Forelimb muscle (tissue), 1 donor: ENCODE measurements at regions not wholly inside any gene's neighbourhood (a gene's known extent, or its start where the extent isn't known, plus 50 kb on each side); places are given as distances from the start of the nearest gene placed in this dataset.

Experiments used
- DNase-seq: peaks from one replicate; pipeline ENCODE4 v3.0.0-alpha.2; 2013; ENCODE audit warnings: low read depth

DNA sequence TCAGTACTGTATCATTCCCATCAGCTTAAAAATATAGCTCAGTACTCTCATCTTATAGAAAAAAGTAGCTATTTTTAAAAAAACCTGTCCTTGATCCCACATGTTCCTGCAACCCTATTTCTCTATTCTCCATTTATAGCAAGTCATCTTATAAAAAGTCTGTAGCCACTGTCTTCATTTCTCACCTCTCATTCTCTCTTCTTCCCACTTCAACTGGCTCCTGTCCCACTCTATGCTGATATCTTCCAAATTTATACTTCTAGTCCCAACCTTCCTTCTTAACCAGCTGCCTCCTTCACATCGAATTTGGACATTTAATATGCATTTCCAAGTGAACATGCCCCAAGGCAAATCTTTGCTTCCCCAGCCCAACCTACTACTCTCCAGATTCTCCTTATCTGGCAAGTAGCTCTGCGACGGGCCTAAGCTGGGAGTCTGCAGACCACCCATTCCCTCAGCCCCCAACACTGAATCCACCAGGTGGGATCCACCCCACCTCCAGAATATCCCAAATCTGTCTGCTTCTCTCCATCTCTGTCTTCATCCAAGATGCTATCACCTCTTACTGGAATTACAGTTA, 52.0 kb upstream of the TANC2 start:
- no peak for DNase-seq

DNA sequence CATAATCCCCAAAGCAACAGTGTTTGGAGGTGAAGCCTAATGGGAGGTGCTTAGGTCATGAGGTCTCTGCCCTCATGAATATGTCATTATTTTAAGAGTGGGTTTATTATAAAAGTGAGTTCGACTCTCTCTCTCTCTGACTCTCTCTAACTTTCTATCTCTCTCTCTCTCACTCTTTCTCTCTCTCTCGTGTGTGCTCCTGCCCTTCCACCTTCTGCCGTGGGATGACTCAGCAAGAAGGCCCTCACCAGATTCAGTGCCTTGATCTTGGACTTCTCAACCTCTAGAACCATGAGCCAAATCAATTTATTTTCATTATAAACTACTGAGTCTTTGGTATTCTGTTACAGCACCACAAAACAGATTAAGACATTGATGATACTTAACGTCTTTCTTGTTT, 53.7 kb upstream of the TANC2 start:
- DNase-seq: no peak

DNA sequence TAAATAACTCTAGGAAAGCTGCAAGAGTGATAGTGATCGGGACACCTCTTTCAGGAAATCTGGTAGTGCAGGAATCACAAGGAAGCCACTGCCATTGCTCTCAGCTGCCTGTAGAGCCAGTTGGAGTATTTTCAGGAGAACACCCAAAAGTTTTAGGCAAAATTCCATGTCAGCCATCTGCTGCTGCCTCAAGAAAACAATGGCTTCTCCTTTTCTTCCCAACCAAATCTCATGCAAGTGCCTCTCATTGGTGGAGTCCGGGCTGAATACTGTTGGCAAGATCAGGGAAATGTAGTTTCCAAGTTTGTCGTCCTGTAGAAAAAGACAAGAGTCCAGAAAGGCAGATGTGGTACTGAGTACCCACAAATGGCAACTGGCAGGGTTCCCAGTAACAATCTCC, 54.9 kb upstream of the TANC2 start:
- no peak for DNase-seq

DNA sequence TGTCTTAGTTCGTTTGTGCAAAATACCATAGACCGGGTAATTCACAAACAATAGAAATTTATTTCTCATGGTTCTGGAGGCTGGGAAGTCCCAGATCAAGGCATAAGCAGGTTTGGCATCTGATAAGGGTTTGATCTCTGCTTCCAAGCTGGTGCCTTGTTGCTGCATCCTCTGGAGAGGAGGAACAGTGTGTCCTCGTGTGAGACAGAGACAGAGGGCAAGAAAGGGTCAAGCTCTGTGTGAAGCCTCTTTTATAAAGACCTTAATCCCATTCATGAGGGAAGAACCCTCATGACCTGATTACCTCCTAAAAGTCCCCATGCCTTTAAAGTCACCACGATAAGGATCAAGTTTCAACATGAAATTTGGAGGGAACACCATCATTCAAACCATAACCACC, 55.8 kb upstream of the TANC2 start:
- no peak for DNase-seq

DNA sequence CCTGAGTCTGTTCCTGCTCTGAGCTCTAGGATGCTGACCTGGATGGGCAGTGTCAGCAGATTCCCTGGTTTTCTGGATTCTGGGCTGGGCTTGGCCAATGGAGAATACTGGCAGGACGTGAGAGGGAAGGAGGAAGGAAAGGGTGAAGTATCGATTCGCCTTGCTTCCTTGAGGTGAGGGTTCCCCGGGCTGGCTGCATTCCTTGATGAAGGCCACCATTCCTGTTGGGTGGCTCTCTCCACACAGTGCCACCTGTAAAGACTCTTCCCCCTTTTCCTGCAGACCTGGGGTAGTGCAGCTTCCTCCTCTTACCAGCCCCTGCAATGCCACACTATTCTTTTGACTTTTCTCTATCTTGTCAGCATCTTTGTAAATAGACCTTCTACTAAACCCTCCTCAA, 58.1 kb upstream of the TANC2 start:
- DNase-seq: no peak

DNA sequence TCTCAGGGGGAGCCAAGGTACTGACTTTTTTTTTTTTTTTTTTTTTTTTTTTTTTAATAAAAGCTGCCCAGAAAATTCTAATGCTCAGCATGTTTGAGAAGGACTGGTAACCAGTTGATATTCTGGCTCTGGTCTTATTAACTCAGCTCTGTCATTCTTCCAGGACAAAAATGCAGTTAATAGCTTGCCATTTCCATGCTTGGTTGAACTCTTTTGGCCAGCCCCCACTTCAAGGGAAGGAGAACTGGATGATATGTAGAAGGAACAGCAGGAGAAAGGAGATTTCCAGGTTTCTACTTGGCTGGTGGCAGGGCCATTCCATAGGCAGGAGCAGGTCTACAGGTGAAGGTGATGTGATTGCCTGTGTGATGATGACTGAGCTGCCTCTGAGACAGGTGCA, 59.2 kb upstream of the TANC2 start:
- no peak for DNase-seq

DNA sequence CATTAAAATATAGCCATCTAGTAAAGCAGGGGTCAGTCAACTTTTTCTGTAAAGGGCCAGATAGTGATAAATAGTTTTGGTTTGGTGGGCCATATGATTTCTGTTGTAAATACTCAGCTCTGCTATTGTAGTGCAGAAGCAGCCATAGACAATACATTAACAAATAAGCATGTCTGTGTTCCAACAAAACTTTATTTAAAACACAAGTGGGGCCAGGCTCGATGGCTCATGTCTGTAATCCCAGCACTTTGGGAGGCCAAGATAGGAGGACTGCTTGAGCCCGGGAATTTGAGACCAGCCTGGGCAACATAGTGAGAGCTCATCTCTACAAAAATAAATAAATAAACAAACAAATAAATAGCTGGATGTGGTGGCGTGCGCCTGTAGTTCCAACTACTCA, 60.8 kb upstream of the TANC2 start:
- DNase-seq: no peak

DNA sequence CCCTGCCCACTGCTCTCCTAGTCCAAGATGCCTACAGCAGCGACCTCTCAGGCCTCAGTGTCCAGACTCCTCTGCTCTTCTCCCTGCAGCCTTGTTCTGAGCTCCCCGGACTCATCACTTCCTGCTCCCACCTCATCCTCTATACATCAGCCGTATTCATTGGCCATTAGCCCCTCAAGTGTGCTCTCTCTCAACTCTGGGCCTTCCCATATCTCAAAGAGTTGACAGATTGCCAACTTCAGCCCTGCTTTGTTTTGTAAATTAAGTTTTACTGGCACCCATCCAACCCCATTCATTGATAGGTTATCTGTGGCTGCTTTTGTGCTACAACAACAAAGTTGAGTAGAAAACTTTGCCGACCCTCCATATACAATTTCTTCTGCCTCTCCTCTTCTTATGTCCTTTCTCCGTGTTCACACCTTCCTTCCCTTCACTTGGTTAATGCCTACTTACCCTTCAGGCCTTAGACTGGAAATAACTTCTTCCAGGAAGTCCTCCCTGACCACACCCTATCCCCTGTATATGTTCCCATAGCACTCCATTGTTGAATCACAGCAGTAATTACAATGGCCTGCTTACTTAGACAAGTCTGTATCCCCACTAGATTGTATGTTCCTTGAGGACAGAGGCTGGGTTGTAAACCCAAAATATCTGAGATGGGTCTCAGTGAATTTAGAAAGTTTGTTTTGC, 63.4 kb upstream of the TANC2 start:
- no peak for DNase-seq

DNA sequence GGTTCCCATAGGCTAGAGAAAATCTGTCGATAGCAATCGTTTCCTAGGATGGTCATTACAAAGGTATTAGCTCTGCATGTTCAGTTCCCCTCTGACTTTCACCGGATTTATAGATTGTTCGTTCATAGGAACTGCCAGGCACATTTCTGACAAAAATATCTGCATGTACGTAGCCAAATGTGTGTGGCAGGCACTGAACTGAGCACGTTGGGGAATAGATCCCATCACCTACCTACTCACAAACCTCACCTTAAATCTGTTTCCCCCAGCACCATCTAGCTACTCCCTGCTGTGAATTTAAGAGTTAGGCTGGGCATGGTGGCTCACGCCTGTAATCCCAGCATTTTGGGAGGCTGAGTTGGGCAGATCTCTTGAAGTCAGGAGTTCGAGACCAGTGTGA, 64.5 kb upstream of the TANC2 start:
- DNase-seq: no peak

DNA sequence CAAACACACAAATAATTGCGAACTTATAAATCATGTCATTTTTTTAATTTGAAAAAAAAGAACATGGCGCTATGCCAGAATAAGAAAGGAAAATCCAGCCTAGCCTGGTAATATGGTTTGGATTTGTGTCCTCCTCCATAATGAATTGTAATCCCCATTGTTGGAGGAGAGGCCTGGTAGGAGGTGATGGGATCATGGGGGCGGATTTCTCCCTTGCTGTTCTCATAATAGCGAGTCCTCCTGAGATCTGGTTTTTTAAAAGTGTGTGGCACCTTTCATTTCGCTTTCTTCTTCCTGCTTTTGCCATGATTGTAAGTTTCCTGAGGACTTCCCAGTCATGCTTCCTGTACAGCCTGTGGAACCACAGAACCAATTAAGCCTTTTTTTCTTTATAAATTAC, 65.9 kb upstream of the TANC2 start:
- no peak for DNase-seq

DNA sequence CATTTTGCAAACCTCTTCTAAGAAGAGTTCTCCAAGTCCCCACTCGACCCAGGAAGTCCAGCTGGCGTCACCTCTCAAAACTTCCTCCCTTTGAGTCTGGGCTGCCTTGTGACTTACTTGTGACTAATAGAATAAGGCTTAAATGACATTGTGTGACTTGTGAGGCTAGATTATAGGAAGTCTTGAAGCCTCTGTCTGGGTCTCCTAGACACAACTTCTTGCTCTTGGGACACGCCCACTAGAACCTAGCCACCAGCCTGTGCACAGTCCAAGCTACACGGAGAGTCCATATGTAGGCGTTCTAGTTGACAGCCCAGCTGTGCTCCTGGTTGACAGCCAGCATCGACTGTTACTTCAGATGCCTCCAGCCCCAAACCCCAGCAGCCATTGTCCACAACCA, 66.7 kb upstream of the TANC2 start:
- DNase-seq: no peak

DNA sequence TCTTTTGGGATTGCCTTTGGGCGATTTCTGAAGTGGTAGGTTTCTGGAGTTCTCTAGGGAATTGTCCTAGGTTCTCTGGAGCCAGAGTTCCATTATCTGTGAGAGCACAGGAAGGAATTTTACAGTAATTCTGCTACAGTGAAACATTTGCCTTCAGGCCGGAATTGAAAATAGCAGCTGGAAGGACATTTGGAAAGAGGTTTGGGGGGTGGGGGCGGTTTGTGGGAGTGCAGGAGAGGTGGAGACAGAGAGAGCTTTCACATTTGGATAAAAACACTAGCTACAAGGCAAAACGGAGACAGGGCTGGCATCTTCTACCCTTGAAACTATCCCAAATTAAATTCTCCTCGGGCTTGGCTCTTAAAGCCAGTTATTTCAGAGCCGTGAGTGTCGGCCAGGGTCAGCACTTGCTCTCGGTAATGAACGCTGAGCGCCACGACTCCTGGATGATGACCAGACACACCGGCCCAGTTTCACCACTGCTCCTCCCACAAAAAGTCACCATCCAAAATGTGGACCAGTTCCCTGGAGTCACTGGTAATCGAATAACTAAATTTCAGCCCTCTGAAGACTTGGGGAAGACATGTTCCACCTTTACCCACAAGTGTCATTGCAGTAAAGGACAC, 67.7 kb upstream of the TANC2 start:
- peak; percentile 54 for DNase-seq

DNA sequence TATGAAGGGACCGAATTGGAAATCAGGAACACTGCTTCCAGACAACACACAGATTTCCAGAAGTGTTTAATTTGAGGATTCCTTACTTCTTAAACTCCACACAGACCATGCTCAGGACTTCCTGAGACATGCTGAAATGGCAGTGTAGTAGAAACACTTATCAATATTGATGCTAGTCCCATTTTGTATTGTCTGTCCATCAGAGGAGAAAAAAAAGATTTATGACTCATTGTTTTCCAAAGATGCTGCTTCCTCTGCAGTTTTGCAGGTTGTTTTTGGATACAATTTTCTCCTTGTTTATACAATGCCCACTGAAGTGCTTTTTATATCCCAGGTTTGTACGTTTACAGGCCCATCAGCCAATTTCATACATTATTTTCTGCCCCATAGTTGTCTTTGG, 68.3 kb upstream of the TANC2 start:
- no peak for DNase-seq

DNA sequence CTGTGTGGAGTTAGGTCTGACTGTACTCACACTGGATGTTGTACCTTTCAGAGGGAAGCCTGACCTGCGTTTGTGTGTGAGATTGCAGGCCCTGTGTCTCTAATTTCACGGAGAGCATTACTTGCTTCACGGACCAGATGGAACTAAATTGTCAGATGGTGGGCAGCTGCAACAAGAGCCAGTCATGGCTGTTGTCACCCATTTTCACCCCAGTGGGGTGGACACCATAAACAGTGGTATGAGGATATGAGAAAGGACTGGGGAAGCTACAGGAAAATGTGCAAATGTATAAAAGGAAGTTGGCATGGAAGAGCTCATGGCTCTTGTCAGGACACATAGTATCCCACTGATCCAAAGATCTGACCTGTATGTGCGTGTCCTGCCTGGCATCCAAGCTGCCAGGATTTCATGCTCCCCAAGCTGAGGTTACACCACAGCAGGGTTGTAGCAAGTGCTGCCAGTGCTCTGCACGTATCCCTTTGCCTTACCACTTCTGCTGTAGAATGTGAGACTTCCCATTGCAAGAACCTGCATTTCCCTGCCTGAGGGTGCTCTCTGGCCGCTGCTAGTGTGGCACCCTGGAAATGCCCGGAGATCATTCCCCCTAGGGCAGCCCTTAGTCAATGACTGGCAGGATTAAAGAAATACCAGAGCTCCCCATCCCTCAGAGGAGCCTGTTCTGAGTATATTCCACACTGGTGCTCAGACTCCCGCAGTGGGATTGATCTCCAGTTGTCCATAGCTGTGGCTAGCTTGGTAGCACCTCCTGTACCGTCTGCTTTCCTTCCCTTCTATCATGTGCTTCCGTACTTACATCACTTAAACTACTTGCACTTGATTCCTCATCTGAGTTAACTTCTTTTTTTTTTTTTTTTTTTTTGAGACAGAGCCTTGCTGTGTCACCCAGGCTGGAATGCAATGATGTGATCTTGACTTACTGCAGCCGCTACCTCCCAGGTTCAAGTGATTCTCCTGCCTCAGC, 70.4 kb upstream of the TANC2 start:
- no peak for DNase-seq

DNA sequence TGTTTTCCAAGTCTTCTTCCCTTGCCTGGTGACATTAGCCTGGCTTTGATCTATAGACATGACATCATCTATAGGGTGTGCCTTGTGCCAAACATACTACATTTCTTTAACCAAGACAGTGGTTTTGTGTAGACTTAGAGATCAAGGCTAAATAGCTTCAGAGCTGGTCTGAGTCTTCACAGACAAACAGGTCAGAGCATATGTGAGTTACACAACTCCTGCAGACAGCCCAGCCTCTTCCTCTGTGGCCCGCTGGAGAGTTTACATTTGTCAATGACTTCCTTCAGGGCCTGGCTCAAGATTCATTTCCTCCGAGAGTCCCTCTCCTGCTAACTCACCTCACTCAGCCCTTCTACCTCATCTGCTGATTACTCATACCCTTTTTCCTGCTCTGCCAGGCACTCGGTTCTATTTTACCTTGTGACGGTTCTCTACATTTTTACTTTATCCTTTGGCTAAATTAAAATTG, 73.1 kb upstream of the TANC2 start:
- DNase-seq: no peak

DNA sequence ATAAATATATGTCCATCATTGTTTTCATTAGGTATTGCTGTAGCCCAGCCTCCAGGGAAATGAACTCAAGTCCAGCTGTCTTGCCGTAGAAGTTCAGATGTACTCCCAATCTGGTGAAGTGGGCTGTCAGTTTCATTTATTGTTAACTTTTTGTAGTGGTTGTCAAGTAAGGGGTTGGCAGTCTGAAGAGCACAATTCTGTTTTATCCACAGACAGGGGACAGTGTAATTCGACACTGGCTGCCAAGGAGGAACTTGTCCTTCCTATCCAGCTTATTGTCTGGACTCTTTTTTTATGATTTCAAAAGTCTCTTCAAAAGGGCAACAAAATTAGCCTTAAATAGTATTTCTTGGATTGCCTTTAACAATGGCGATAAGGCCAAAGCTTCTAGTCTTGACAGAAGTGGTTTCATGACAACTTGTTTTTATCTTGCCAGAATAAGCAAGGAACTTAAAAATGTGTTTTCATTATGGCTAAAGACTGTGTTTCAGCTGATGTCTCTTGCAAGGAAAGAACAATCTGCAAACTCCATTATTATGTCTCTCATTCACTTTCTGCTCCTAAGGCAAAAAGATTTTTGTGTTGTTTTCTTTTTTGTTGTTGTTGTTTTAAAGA, 73.9 kb upstream of the TANC2 start:
- no peak for DNase-seq

DNA sequence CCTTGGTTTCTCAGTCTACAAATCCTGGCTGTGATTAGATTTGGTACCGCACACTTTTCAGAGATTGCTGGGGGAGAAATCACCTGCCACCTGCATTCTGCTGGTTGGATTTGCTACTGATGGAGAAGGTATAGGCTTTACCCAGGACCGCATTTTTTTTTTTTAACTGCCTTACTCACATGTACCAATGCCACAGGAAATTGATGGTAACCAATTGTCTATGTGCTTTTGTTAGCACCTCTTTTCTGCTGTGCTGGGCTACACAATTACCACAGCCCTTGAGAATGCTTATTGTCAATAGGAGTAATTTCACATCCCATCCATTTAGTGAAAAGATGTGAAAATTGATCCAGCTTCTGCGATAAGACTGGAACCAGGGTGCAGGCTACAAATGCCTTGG, 74.4 kb upstream of the TANC2 start:
- no peak for DNase-seq

DNA sequence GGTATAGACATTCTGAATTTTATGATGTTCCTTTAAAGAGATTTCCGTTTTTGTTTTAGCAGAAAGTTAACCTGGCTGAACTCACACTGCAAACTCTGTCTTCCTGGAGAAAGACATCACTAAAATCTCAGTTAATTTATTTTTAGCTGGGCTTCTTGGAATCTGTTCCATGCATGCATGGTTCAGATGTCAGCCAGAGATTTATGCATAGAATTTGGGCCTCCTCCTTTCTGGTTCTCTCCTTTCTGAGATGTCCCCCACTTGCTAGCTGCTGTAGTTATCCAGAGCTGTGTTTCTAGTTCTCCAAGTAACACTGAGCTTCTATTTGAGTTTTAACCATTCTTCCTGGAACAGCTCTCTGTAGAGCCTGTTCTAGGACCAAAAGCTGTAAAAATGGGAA, 77.3 kb upstream of the TANC2 start:
- DNase-seq: no peak

DNA sequence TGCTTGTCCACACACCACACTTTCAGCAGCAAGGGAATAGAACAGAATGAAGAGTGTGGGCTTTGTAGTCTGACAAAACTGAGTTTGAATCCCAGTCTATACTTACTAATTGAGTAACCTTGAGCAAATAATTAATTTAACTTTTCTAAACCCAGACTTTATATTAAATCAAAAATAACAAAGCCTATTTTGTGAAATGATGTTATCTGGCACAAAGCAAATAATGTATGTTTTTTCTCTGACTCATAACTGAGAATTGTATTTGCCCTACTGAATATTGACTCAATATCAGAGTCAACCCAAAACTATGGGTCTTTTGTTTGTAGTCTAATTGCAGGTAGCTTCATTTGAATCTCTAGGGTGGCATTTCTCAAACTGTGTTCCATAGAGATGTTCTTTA, 77.9 kb upstream of the TANC2 start:
- DNase-seq: no peak

DNA sequence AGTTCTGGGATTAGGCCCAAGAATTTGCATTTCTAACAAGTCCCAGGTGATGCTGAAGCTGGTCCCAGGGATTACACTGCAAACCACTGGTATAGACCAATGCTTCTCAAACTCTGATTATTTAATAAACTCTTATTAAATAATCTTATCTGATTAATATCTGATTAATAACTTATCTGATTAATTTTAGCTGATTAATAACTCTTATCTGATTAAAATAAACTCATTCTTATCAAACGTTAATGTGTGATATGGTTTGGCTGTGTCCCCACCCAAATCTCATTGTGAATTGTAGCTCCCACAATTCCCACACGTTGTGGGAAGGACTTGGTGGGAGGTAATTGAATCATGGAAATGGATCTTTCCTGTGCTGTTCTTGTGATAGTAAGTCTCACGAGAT, 78.6 kb upstream of the TANC2 start:
- DNase-seq: no peak

DNA sequence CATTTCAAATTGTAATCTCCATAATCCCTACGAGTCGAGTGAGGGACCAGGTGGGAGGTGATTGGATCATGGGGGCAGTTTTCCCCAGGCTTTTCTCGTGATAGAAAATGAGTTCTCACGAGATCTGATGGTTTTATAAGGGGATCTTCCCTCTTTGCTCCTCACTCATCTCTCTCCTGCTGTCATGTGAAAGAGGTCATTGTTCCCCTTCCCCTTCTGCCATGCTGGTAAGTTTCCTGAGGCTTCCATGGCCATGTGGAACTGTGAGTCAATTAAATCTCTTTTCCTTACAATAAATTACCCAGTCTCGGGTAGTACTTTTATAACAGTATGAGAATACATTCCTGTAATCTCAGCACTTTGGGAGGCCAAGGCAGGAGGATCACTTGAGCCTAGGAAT, 76.7 kb upstream of the MARCHF10 start:
- DNase-seq: no peak

DNA sequence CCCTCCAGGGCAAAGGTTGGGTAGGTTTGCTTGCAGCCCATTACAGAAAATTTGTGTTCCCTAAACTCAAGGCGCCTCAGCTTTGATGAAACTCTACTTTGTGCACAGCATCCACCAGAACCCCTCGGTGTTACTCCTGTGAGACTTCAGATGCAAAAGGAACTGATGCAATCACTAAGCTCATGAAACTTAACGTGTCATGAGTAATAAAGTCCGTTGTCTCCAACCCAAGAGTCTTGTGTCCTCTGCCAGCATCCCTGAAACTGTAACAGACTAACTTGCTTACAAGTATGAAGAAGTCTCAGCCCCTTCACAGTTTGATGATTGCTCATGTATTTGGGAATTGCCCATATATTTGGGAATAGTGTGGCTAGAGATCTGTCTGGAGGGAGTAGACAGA, 74.8 kb upstream of the MARCHF10 start:
- DNase-seq: no peak
